Neutrophil (primary cell): ENCODE measurements at regions not wholly inside any gene's neighbourhood (a gene's known extent, or its start where the extent isn't known, plus 50 kb on each side); places are given as distances from the start of the nearest gene placed in this dataset.

Source experiments
- H3K27ac ChIP-seq: fragments of 200-600 bp; sonication (generic); 2 replicates; pipeline ENCODE4 v1.5.1; 2016; ENCODE audit warnings: mild to moderate bottlenecking, moderate library complexity
- H3K27me3 ChIP-seq: fragments of 200-600 bp; sonication (generic); 2 replicates; pipeline ENCODE4 v1.6.0; 2016; ENCODE audit warnings: mild to moderate bottlenecking
- H3K36me3 ChIP-seq: fragments of 200-600 bp; sonication (generic); 2 replicates; pipeline ENCODE4 v1.5.1; 2017
- H3K4me1 ChIP-seq, 2 experiments: fragments of 200-600 bp in 1 of 2; sonication (generic) in 1 of 2; 1 replicate in 1 of 2; 2 replicates in 1 of 2; pipeline versions ENCODE4 v1.5.1 to v1.6.1; 2013 to 2016; ENCODE audit warnings: low read depth in 1 of 2, low read length in 1 of 2, mild to moderate bottlenecking in 1 of 2, moderate library complexity in 1 of 2; ENCODE audit not compliant: control insufficient read depth in 1 of 2, insufficient read depth in 1 of 2
- H3K4me3 ChIP-seq, 2 experiments: fragments of 200-600 bp in 1 of 2; sonication (generic) in 1 of 2; 1 replicate in 1 of 2; 2 replicates in 1 of 2; pipeline ENCODE4 v1.5.1; 2013 to 2016; ENCODE audit warnings: low read depth in 1 of 2, low read length in 1 of 2, mild to moderate bottlenecking in 1 of 2, moderate library complexity in 1 of 2
- H3K9me3 ChIP-seq: fragments of 200-600 bp; sonication (generic); 2 replicates; pipeline ENCODE4 v1.5.1; 2016
- TF ChIP-seq, protein P1 (sequence below): fragments of 200-600 bp; sonication (generic); IDR thresholded peaks from 2 replicates; pipeline ENCODE4 v1.5.1; 2016; ENCODE audit warnings: antibody characterized with exemption

DNA sequence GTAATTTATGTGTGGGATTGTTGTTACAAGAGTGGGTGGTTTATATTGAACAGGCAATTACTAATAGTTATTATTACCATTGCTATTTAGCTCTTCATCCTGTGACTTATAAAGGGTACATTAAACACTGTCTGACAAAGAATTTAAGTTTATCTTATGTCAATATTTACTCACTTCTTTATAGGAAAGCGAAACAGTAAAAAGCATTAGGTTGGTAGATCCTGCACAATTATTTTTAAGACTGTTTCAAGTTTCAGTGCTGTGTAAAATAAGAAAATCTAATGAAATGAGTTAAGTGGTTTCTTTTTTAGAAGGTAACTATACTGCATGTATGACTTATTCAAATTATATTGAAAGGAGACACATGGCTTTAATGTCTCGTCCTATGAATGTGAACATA, 135.8 kb upstream of the MAP3K7 start:
- TF ChIP-seq, protein P1, sequence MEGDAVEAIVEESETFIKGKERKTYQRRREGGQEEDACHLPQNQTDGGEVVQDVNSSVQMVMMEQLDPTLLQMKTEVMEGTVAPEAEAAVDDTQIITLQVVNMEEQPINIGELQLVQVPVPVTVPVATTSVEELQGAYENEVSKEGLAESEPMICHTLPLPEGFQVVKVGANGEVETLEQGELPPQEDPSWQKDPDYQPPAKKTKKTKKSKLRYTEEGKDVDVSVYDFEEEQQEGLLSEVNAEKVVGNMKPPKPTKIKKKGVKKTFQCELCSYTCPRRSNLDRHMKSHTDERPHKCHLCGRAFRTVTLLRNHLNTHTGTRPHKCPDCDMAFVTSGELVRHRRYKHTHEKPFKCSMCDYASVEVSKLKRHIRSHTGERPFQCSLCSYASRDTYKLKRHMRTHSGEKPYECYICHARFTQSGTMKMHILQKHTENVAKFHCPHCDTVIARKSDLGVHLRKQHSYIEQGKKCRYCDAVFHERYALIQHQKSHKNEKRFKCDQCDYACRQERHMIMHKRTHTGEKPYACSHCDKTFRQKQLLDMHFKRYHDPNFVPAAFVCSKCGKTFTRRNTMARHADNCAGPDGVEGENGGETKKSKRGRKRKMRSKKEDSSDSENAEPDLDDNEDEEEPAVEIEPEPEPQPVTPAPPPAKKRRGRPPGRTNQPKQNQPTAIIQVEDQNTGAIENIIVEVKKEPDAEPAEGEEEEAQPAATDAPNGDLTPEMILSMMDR, result no peak
- Histone ChIP-seq H3K4me3 (no peak overlapping the region), H3K36me3 (no peaks in the 10 kb centered on the region)

DNA sequence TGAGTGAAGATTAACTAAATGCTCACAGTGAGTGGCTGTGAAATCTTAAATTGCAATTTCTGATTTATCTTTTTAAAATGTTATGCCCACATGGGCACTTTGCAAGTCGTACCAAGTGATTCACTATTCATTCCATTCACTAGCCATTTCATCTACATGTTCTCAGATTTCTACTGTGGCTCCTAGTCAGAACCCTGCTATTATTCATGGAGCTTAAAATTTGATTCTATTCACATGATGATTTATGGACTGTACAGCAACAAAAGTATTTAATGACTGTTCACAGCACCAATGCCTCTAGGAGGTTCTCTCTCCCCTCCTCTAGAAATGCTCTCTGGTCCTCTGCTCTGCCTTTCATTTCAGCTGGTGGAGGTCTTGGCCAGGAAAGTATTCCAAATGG, 133.5 kb upstream of the MAP3K7 start:
- H3K27ac ChIP-seq, result no peak overlapping the region
- H3K36me3 ChIP-seq, result no peaks in the 10 kb centered on the region
- H3K27me3 ChIP-seq, result no peaks in the 10 kb centered on the region
- H3K4me3 ChIP-seq, result no peak overlapping the region
- no peaks in the 10 kb centered on the region for H3K9me3 ChIP-seq
- TF ChIP-seq, protein P1, result no peak
- H3K4me1 ChIP-seq, result no peaks in the 10 kb centered on the region

More for the DNA sequence above, 135.8 kb upstream of the MAP3K7 start:
- H3K27me3 ChIP-seq, result no peaks in the 10 kb centered on the region
- H3K4me1 ChIP-seq, result no peaks in the 10 kb centered on the region
- H3K27ac ChIP-seq, result no peak overlapping the region
- H3K9me3 ChIP-seq, result no peaks in the 10 kb centered on the region

DNA sequence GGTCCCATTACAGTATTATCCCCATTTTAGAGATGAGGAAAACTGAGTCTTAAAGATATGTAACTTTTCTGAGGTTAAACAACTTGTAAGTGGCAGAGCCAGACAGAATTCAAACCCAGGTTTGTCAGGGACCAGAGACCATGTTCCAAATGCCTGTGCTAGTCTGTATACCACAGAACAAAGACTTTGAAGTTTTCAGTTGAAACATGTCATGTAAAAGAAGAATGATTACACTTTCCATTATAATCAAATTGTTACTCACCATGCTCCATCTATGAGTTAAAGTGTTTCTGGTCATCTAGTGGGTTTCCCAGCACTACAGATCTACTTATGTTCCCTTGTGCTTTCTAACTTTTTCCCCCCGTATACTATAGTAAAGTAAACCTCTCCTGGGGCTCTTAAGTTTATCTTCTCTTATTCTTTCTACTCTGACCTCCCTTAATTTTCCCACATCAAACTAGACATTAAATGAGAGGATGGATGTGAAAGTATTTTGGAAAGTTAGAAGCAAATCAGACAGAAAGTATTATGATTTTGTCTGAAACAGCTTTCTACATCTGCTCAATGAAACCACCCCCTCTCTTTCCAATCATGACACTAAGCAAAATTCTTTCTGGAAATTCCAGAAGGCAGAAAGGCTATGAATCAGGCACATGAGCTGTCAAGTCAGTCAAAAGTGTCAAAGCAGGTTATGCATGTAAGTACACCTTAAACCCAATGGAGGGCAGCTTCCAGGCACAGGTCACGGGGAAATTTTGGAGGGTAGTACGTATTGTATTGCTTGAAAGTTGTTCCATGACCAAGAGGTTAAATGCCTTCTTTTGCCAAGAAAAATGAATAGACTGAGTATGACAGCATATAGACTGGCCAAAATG, 132.7 kb upstream of the MAP3K7 start:
- H3K4me3 ChIP-seq, result no peak overlapping the region
- H3K36me3 ChIP-seq, result no peaks in the 10 kb centered on the region
- H3K4me1 ChIP-seq, result no peaks in the 10 kb centered on the region
- TF ChIP-seq, protein P1, result no peak
- no peaks in the 10 kb centered on the region for H3K9me3 ChIP-seq
- H3K27me3 ChIP-seq, result no peaks in the 10 kb centered on the region
- H3K27ac ChIP-seq, result no peak overlapping the region

DNA sequence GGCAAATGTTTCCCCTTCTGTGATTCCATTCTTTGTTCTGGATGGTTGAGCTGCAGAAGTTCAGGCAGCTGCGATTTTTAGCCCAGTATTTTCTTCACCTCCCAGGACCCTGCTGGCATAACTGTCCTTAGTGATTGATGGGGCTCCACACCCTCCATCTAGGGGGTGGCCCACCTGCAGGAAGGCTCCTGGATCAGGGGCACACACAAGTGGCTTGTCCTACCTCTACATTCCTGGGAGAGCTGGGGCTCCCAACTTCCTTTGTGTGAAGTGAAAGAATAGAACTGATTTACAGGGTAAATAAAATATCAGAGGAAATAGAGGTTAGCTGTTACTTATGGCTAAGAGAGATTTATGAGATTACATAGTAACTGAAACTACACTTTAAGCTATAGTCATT, 129.5 kb upstream of the MAP3K7 start:
- no peaks in the 10 kb centered on the region for H3K4me1 ChIP-seq
- H3K27me3 ChIP-seq, result no peaks in the 10 kb centered on the region
- no peak overlapping the region for H3K27ac ChIP-seq
- H3K36me3 ChIP-seq, result no peaks in the 10 kb centered on the region
- H3K9me3 ChIP-seq, result no peaks in the 10 kb centered on the region
- no peak overlapping the region for H3K4me3 ChIP-seq
- TF ChIP-seq, protein P1, result no peak

DNA sequence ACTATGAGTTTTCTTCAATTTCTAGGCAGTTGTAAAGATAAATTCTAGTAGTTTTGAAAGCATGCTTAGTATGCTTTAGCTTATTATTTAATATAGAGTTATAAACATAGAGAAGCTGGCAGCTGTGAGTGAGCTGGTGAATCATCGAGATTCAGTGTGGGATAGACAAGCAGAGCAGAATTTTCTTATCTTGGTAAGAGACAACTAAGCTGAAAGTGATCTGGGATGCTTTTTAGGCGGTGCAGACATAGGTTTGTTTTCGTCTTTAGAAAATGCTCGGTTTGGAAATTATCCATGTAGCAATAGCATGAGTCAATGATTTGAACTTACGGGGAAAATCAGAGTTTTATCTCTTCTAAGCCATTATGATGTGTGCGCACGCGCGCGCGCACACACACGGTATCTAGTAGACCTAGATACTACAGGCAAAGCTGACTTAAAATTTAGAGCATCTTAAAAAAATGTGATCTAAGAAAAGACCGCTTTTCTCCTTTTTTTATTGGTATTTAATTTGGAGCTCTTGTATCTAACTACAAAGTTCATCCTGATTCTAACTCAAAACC, 128.3 kb upstream of the MAP3K7 start:
- TF ChIP-seq, protein P1, result no peak
- no peaks in the 10 kb centered on the region for H3K4me1 ChIP-seq
- H3K36me3 ChIP-seq, result no peaks in the 10 kb centered on the region
- H3K27ac ChIP-seq, result no peak overlapping the region
- H3K27me3 ChIP-seq, result no peaks in the 10 kb centered on the region
- H3K9me3 ChIP-seq, result no peaks in the 10 kb centered on the region
- H3K4me3 ChIP-seq, result no peak overlapping the region
